ENCODE measurements at regions not wholly inside any gene's neighbourhood (a gene's known extent, or its start where the extent isn't known, plus 50 kb on each side); places are given as distances from the start of the nearest gene placed in this dataset.

GRCh38 chr6:81396916-81397315 lies 355.6 kb downstream of the TENT5A start:
- H3K9me3 ChIP-seq (ENCODE audit: insufficient read depth, low read depth, low read length): peaks cover 11% of the 10 kb centered on the region
- no peaks in the 10 kb centered on the region for H3K27me3 ChIP-seq (ENCODE audit: insufficient read depth, low read length)
- no peaks in the 10 kb centered on the region for H3K36me3 ChIP-seq (ENCODE audit: insufficient read depth, low read length)
- H3K27ac ChIP-seq (ENCODE audit: low read depth, low read length): no peak overlapping the region
- H3K4me3 ChIP-seq (ENCODE audit: low read length): no peak overlapping the region
- 99% methylated on average over 2 of the region's 2 CpGs for WGBS
- H3K4me1 ChIP-seq (ENCODE audit: insufficient read depth, low read length): no peaks in the 10 kb centered on the region
- no peak overlapping the region for H3K9ac ChIP-seq (ENCODE audit: low read depth, low read length)

GRCh38 chr6:81387163-81387562 lies 365.3 kb downstream of the TENT5A start:
- no peaks in the 10 kb centered on the region for H3K4me1 ChIP-seq (ENCODE audit: insufficient read depth, low read length)
- 100% methylated on average over 1 of the region's 1 CpG for WGBS
- no peaks in the 10 kb centered on the region for H3K36me3 ChIP-seq (ENCODE audit: insufficient read depth, low read length)
- no peak overlapping the region for H3K9ac ChIP-seq (ENCODE audit: low read depth, low read length)
- H3K4me3 ChIP-seq (ENCODE audit: low read length): no peak overlapping the region
- H3K27me3 ChIP-seq (ENCODE audit: insufficient read depth, low read length): no peaks in the 10 kb centered on the region
- 0 out of 2 replicates have a peak, but pooled peaks cover 9% of the 10 kb centered on the region for H3K9me3 ChIP-seq (ENCODE audit: insufficient read depth, low read depth, low read length)
- no peak overlapping the region for H3K27ac ChIP-seq (ENCODE audit: low read depth, low read length)

- H3K4me1 ChIP-seq (ENCODE audit: insufficient read depth, low read length): no peaks in the 10 kb centered on the region
- 100% methylated on average over 1 of the region's 2 CpGs for WGBS
- no peak overlapping the region for H3K27ac ChIP-seq (ENCODE audit: low read depth, low read length)
- no peaks in the 10 kb centered on the region for H3K9me3 ChIP-seq (ENCODE audit: insufficient read depth, low read depth, low read length)
- H3K27me3 ChIP-seq (ENCODE audit: insufficient read depth, low read length): no peaks in the 10 kb centered on the region
- no peaks in the 10 kb centered on the region for H3K36me3 ChIP-seq (ENCODE audit: insufficient read depth, low read length)
- H3K4me3 ChIP-seq (ENCODE audit: low read length): no peak overlapping the region
- no peak overlapping the region for H3K9ac ChIP-seq (ENCODE audit: low read depth, low read length)
These were observed 367.6 kb downstream of the TENT5A start for GRCh38 chr6:81384921-81385320.

GRCh38 chr6:81383472-81383871 lies 369.0 kb downstream of the TENT5A start:
- WGBS: 93% methylated on average over 1 of the region's 1 CpG
- no peak overlapping the region for H3K27ac ChIP-seq (ENCODE audit: low read depth, low read length)
- H3K36me3 ChIP-seq (ENCODE audit: insufficient read depth, low read length): no peaks in the 10 kb centered on the region
- no peak overlapping the region for H3K9ac ChIP-seq (ENCODE audit: low read depth, low read length)
- no peaks in the 10 kb centered on the region for H3K4me1 ChIP-seq (ENCODE audit: insufficient read depth, low read length)
- H3K9me3 ChIP-seq (ENCODE audit: insufficient read depth, low read depth, low read length): no peaks in the 10 kb centered on the region
- no peak overlapping the region for H3K4me3 ChIP-seq (ENCODE audit: low read length)
- H3K27me3 ChIP-seq (ENCODE audit: insufficient read depth, low read length): no peaks in the 10 kb centered on the region

GRCh38 chr6:81382852-81383251 lies 369.6 kb downstream of the TENT5A start:
- no peaks in the 10 kb centered on the region for H3K9me3 ChIP-seq (ENCODE audit: insufficient read depth, low read depth, low read length)
- H3K4me3 ChIP-seq (ENCODE audit: low read length): no peak overlapping the region
- no peaks in the 10 kb centered on the region for H3K27me3 ChIP-seq (ENCODE audit: insufficient read depth, low read length)
- H3K27ac ChIP-seq (ENCODE audit: low read depth, low read length): no peak overlapping the region
- no peaks in the 10 kb centered on the region for H3K4me1 ChIP-seq (ENCODE audit: insufficient read depth, low read length)
- 95% methylated on average over 3 of the region's 4 CpGs for WGBS
- H3K36me3 ChIP-seq (ENCODE audit: insufficient read depth, low read length): no peaks in the 10 kb centered on the region
- no peak overlapping the region for H3K9ac ChIP-seq (ENCODE audit: low read depth, low read length)

GRCh38 chr6:81381382-81381916 lies 371.0 kb downstream of the TENT5A start:
- Histone ChIP-seq H3K9me3 (ENCODE audit: insufficient read depth, low read depth, low read length) (no peaks in the 10 kb centered on the region), H3K4me3 (ENCODE audit: low read length) (no peak overlapping the region), H3K27me3 (ENCODE audit: insufficient read depth, low read length) (no peaks in the 10 kb centered on the region), H3K9ac (ENCODE audit: low read depth, low read length) (no peak overlapping the region), H3K36me3 (ENCODE audit: insufficient read depth, low read length) (no peaks in the 10 kb centered on the region), H3K4me1 (ENCODE audit: insufficient read depth, low read length) (no peaks in the 10 kb centered on the region), H3K27ac (ENCODE audit: low read depth, low read length) (no peak overlapping the region)
- 100% methylated on average over 1 of the region's 1 CpG for WGBS

GRCh38 chr6:81380718-81381338 lies 371.7 kb downstream of the TENT5A start:
- Histone ChIP-seq H3K9me3 (ENCODE audit: insufficient read depth, low read depth, low read length) (no peaks in the 10 kb centered on the region), H3K4me3 (ENCODE audit: low read length) (no peak overlapping the region), H3K27ac (ENCODE audit: low read depth, low read length) (no peak overlapping the region), H3K9ac (ENCODE audit: low read depth, low read length) (no peak overlapping the region), H3K27me3 (ENCODE audit: insufficient read depth, low read length) (no peaks in the 10 kb centered on the region), H3K36me3 (ENCODE audit: insufficient read depth, low read length) (no peaks in the 10 kb centered on the region), H3K4me1 (ENCODE audit: insufficient read depth, low read length) (no peaks in the 10 kb centered on the region)
- 100% methylated on average over 1 of the region's 1 CpG for WGBS

GRCh38 chr6:81376745-81377144 lies 375.7 kb downstream of the TENT5A start:
- H3K36me3 ChIP-seq (ENCODE audit: insufficient read depth, low read length): no peaks in the 10 kb centered on the region
- H3K4me3 ChIP-seq (ENCODE audit: low read length): no peak overlapping the region
- no peak overlapping the region for H3K27ac ChIP-seq (ENCODE audit: low read depth, low read length)
- H3K27me3 ChIP-seq (ENCODE audit: insufficient read depth, low read length): no peaks in the 10 kb centered on the region
- H3K9me3 ChIP-seq (ENCODE audit: insufficient read depth, low read depth, low read length): no peaks in the 10 kb centered on the region
- no peaks in the 10 kb centered on the region for H3K4me1 ChIP-seq (ENCODE audit: insufficient read depth, low read length)
- WGBS: 93% methylated on average over 5 of the region's 5 CpGs
- H3K9ac ChIP-seq (ENCODE audit: low read depth, low read length): no peak overlapping the region

GRCh38 chr6:81373414-81373813 lies 379.1 kb downstream of the TENT5A start:
- Histone ChIP-seq H3K27ac (ENCODE audit: low read depth, low read length) (no peak overlapping the region), H3K9ac (ENCODE audit: low read depth, low read length) (no peak overlapping the region), H3K4me1 (ENCODE audit: insufficient read depth, low read length) (no peaks in the 10 kb centered on the region), H3K4me3 (ENCODE audit: low read length) (no peak overlapping the region), H3K9me3 (ENCODE audit: insufficient read depth, low read depth, low read length) (no peaks in the 10 kb centered on the region), H3K27me3 (ENCODE audit: insufficient read depth, low read length) (no peaks in the 10 kb centered on the region), H3K36me3 (ENCODE audit: insufficient read depth, low read length) (no peaks in the 10 kb centered on the region)
- WGBS: 74% methylated on average over 1 of the region's 1 CpG

GRCh38 chr6:81371930-81372329 lies 380.6 kb downstream of the TENT5A start:
- Histone ChIP-seq H3K4me3 (ENCODE audit: low read length) (no peak overlapping the region), H3K9me3 (ENCODE audit: insufficient read depth, low read depth, low read length) (no peaks in the 10 kb centered on the region), H3K27ac (ENCODE audit: low read depth, low read length) (no peak overlapping the region), H3K27me3 (ENCODE audit: insufficient read depth, low read length) (no peaks in the 10 kb centered on the region), H3K36me3 (ENCODE audit: insufficient read depth, low read length) (no peaks in the 10 kb centered on the region), H3K4me1 (ENCODE audit: insufficient read depth, low read length) (no peaks in the 10 kb centered on the region), H3K9ac (ENCODE audit: low read depth, low read length) (no peak overlapping the region)

- H3K4me3 ChIP-seq (ENCODE audit: low read length): no peak overlapping the region
- no peaks in the 10 kb centered on the region for H3K4me1 ChIP-seq (ENCODE audit: insufficient read depth, low read length)
- WGBS: 87% methylated on average over 2 of the region's 3 CpGs
- H3K27me3 ChIP-seq (ENCODE audit: insufficient read depth, low read length): no peaks in the 10 kb centered on the region
- H3K27ac ChIP-seq (ENCODE audit: low read depth, low read length): no peak overlapping the region
- H3K36me3 ChIP-seq (ENCODE audit: insufficient read depth, low read length): no peaks in the 10 kb centered on the region
- no peaks in the 10 kb centered on the region for H3K9me3 ChIP-seq (ENCODE audit: insufficient read depth, low read depth, low read length)
- no peak overlapping the region for H3K9ac ChIP-seq (ENCODE audit: low read depth, low read length)
These were observed 385.5 kb downstream of the TENT5A start for GRCh38 chr6:81366972-81367371.

- H3K9ac ChIP-seq (ENCODE audit: low read depth, low read length): no peak overlapping the region
- no peak overlapping the region for H3K4me3 ChIP-seq (ENCODE audit: low read length)
- no peaks in the 10 kb centered on the region for H3K36me3 ChIP-seq (ENCODE audit: insufficient read depth, low read length)
- no peaks in the 10 kb centered on the region for H3K9me3 ChIP-seq (ENCODE audit: insufficient read depth, low read depth, low read length)
- no peaks in the 10 kb centered on the region for H3K4me1 ChIP-seq (ENCODE audit: insufficient read depth, low read length)
- WGBS: no CpG with 5 or more reads among the region's 1 CpG
- no peak overlapping the region for H3K27ac ChIP-seq (ENCODE audit: low read depth, low read length)
- H3K27me3 ChIP-seq (ENCODE audit: insufficient read depth, low read length): no peaks in the 10 kb centered on the region
These were observed 390.2 kb downstream of the TENT5A start for GRCh38 chr6:81362246-81362645.
